Panc1 (cell line): ENCODE measurements at regions not wholly inside any gene's neighbourhood (a gene's known extent, or its start where the extent isn't known, plus 50 kb on each side); places are given as distances from the start of the nearest gene placed in this dataset.

Experiments used
- ATAC-seq: fragments of 200-7000 bp; cut with Tn5 transposase; 2 replicates; pipeline ENCODE4 v1.9.1; 2020; ENCODE audit warnings: mild to moderate bottlenecking, moderate library complexity
- BruUV-seq: library from RNA; stranded (reverse); fragments of 400-500 nt; replicated peaks from 2 replicates; lab custom pipeline; 2021; lab: Mats Ljungman, UMichigan
- CTCF ChIA-PET: fragments of 300-600 bp; sonication (Branson Sonifier 250); formaldehyde crosslinking; loops from one replicate; lab custom pipeline; 2022; ENCODE audit warnings: antibody characterized with exemption; lab: Charles Lee
- POLR2A ChIA-PET: fragments of 300-600 bp; sonication (Branson Sonifier 250); formaldehyde crosslinking; loops from one replicate; lab custom pipeline; 2022; ENCODE audit warnings: antibody characterized with exemption; lab: Charles Lee
- DNase-seq: peaks from one replicate; pipeline ENCODE4 v3.0.0-alpha.2; 2010; ENCODE audit warnings: low read depth, low spot score
- H3K27ac ChIP-seq: 2 replicates; pipeline ENCODE4 v1.5.1; 2011; ENCODE audit warnings: mild to moderate bottlenecking, low read length, inconsistent platforms
- H3K27me3 ChIP-seq: fragments of 200-500 bp; sonication (Bioruptor generic); 2 replicates; pipeline ENCODE4 v1.6.0; 2014; ENCODE audit warnings: low read length, inconsistent platforms; ENCODE audit not compliant: control insufficient read depth, insufficient read depth
- H3K36me3 ChIP-seq: fragments of 200-500 bp; sonication (Bioruptor generic); 2 replicates; pipeline ENCODE4 v1.5.1; 2014; ENCODE audit warnings: inconsistent platforms, mild to moderate bottlenecking, low read length, moderate library complexity; ENCODE audit not compliant: control insufficient read depth, insufficient read depth
- H3K4me1 ChIP-seq: 2 replicates; pipeline ENCODE4 v1.5.1; 2011; ENCODE audit warnings: inconsistent platforms, mild to moderate bottlenecking, low read length, moderate library complexity; ENCODE audit not compliant: control insufficient read depth, insufficient read depth
- H3K4me3 ChIP-seq, 2 experiments: 2 replicates each; pipeline ENCODE4 v1.5.1; 2011 to 2012; ENCODE audit warnings: low read depth in 2 of 2, low read length in 2 of 2, mild to moderate bottlenecking in 2 of 2, inconsistent platforms in 1 of 2, moderate library complexity in 1 of 2
- H3K9me3 ChIP-seq: fragments of 200-500 bp; sonication (Bioruptor generic); 2 replicates; pipeline ENCODE4 v1.5.1; 2014; ENCODE audit warnings: low read depth, mild to moderate bottlenecking, inconsistent platforms, low read length, moderate library complexity; ENCODE audit not compliant: control insufficient read depth, insufficient read depth
- CTCF ChIP-seq: fragments of 450-650 bp; IDR thresholded peaks from 2 replicates; pipeline ENCODE4 v1.5.1; 2017; ENCODE audit warnings: mild to moderate bottlenecking
- POLR2AphosphoS5 ChIP-seq: IDR thresholded peaks from 2 replicates; pipeline ENCODE4 v1.6.1; 2012; ENCODE audit warnings: mild to moderate bottlenecking, low read depth, low read length, moderate library complexity
- REST ChIP-seq, 2 experiments: IDR thresholded peaks; 2 replicates each; pipeline ENCODE4 v1.6.1; 2011 to 2012; ENCODE audit warnings: low read depth in 2 of 2, control low read depth in 1 of 2, low read length in 1 of 2, mild to moderate bottlenecking in 1 of 2, moderate library complexity in 1 of 2; ENCODE audit not compliant: insufficient read depth in 1 of 2
- SIN3A ChIP-seq: IDR thresholded peaks from 2 replicates; pipeline ENCODE4 v1.6.1; 2012; ENCODE audit warnings: low read depth, mild to moderate bottlenecking, low read length, moderate library complexity, borderline replicate concordance; ENCODE audit not compliant: insufficient read depth
- TCF7L2 ChIP-seq: IDR thresholded peaks from 2 replicates; pipeline ENCODE4 v1.6.1; 2011; ENCODE audit warnings: mild to moderate bottlenecking, low read depth, low read length, inconsistent platforms
- in situ Hi-C: cut with HindIII; loops from 2 replicates; pipeline ENCODE4 v1.10.0; 2016; ENCODE audit warnings: low sequenced_read_pairs, low pct_unique_long_range_greater_than_20kb
- intact Hi-C: fragments of 100-400 bp; cut with micrococcal nuclease; formaldehyde crosslinking; loops from one replicate; pipeline ENCODE4 v1.10.0; 2022; ENCODE audit not compliant: unreplicated experiment

GRCh38 chr6:27838058-27838944 is 73.9 kb downstream of the OR2B2 start:
- in situ Hi-C loops, result no loop called here
- ATAC-seq (peak; percentile 90), DNase-seq (peak; percentile 100)
- Histone ChIP-seq H3K27me3 (no peaks in the 10 kb centered on the region), H3K4me1 (peaks cover 17% of the 10 kb centered on the region; the same call in 1 of the 2 replicates), H3K36me3 (peaks cover 5% of the 10 kb centered on the region), H3K27ac (peak overlapping the region; percentile 100), H3K4me3 (peak overlapping the region; percentile 86 to 90), H3K9me3 (no peaks in the 10 kb centered on the region)
- peak in 1 of 2 experiments; percentile 25; a peak in 1 of 4 replicates for TF ChIP-seq REST (IDR thresholded peaks at IDR 0.05; ENCODE audit: insufficient read depth in 1 of 2, low read depth in 2 of 2, low read length in 1 of 2)
- TF ChIP-seq SIN3A, result peak; percentile 31; the same call in 1 of the 2 replicates
- TF ChIP-seq TCF7L2, result no peak
- TF ChIP-seq POLR2AphosphoS5, result peak; percentile 87
- no peak for TF ChIP-seq CTCF
- ChIA-PET CTCF (interaction anchor here (1.0 kb wide), 1 partner anchor 57 kb away, joined by 4 read pairs; no protein-coding TSS in a partner anchor), POLR2A (interaction anchor here (0.6 to 4.9 kb wide), 15 partner anchors 9 to 705 kb away, joined by 3 to 90 read pairs (median 7); a partner anchor contains a TSS)
- BruUV-seq, result TSS peak; percentile 98
- intact Hi-C loops, result no loop called here

- intact Hi-C loops, result loop anchor here (2.0 kb wide), 1 partner anchor 29 kb away; a partner anchor contains a TSS
- ATAC-seq, result peak; percentile 50
- Histone ChIP-seq H3K4me3 (peak overlapping the region; percentile 86 to 90), H3K27ac (peak overlapping the region; percentile 100), H3K9me3 (no peaks in the 10 kb centered on the region), H3K36me3 (peaks cover 3% of the 10 kb centered on the region), H3K27me3 (no peaks in the 10 kb centered on the region), H3K4me1 (peaks cover 17% of the 10 kb centered on the region; the same call in 1 of the 2 replicates)
- no TSS peak for BruUV-seq
- ChIA-PET CTCF (interaction anchor here (1.0 kb wide), 1 partner anchor 57 kb away, joined by 4 read pairs; no protein-coding TSS in a partner anchor), POLR2A (interaction anchor here (0.9 to 4.9 kb wide), 12 partner anchors 13 to 691 kb away, joined by 3 to 90 read pairs (median 7); a partner anchor contains a TSS)
- in situ Hi-C loops, result no loop called here
- no peak for TF ChIP-seq SIN3A
- no peak for TF ChIP-seq POLR2AphosphoS5
- TF ChIP-seq TCF7L2, result no peak
- no peak for TF ChIP-seq REST (IDR thresholded peaks at IDR 0.05; ENCODE audit: insufficient read depth in 1 of 2, low read depth in 2 of 2, low read length in 1 of 2)
- no peak for TF ChIP-seq CTCF
- peak; percentile 39 for DNase-seq
Observed at GRCh38 chr6:27837625-27838057, 74.6 kb downstream of the OR2B2 start.
